Epithelial cell of esophagus (primary cell): ENCODE measurements at regions not wholly inside any gene's neighbourhood (a gene's known extent, or its start where the extent isn't known, plus 50 kb on each side); places are given as distances from the start of the nearest gene placed in this dataset.

Source experiments
- DNase-seq: peaks from one replicate; pipeline ENCODE4 v3.0.0; 2010; ENCODE audit warnings: low read depth
- H3K4me3 ChIP-seq: 2 replicates; pipeline ENCODE4 v1.5.1; 2011; ENCODE audit warnings: mild to moderate bottlenecking, low read length, control low read depth
- TF ChIP-seq, protein P1 (sequence below): IDR thresholded peaks from 2 replicates; pipeline ENCODE4 v1.5.1; 2011; ENCODE audit warnings: low read depth, mild to moderate bottlenecking, low read length, control low read depth, inconsistent platforms; ENCODE audit not compliant: insufficient read depth; ENCODE audit errors: missing control alignments

DNA sequence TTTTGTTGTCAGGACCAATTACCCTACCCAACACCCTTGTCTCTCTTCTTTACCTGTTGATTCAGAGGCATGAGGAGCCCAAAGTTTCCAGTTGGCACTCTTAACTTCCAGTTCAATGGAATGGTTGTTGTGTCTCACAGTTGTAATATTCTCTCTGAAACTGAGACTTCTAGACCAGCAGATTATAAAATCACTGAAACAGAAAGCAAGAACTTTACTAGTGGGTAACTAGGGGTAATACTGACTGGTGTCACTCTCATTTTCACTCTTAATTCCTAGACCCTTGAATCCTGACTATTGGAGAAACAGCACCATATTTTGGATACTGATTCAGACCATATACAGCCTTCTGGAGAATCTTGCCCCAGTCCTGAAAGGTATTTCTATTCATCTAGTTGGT is 140.2 kb upstream of the MMS22L start:
- no peak overlapping the region for H3K4me3 ChIP-seq
- TF ChIP-seq, protein P1, sequence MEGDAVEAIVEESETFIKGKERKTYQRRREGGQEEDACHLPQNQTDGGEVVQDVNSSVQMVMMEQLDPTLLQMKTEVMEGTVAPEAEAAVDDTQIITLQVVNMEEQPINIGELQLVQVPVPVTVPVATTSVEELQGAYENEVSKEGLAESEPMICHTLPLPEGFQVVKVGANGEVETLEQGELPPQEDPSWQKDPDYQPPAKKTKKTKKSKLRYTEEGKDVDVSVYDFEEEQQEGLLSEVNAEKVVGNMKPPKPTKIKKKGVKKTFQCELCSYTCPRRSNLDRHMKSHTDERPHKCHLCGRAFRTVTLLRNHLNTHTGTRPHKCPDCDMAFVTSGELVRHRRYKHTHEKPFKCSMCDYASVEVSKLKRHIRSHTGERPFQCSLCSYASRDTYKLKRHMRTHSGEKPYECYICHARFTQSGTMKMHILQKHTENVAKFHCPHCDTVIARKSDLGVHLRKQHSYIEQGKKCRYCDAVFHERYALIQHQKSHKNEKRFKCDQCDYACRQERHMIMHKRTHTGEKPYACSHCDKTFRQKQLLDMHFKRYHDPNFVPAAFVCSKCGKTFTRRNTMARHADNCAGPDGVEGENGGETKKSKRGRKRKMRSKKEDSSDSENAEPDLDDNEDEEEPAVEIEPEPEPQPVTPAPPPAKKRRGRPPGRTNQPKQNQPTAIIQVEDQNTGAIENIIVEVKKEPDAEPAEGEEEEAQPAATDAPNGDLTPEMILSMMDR, result no peak
- DNase-seq, result no peak

DNA sequence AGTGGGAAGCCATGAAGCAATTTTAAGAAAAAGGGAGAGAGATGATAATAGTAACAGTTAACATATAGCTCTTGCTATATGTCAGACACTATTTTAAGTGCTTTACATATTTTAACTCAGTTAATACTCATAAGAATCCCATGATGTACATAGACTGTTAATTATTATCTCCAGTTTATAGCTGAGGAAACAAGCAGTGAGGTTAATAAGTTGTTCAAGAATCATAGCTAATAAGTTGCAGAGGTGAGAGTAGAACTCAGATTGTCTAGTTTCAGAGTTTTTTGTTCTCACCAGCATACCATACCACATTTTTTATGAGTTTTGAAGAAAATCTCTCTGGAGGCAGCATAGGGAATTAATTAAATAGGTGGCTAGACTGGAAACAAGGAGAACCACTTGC is 144.6 kb upstream of the MMS22L start:
- TF ChIP-seq, protein P1, result no peak
- DNase-seq, result no peak
- no peak overlapping the region for H3K4me3 ChIP-seq

DNA sequence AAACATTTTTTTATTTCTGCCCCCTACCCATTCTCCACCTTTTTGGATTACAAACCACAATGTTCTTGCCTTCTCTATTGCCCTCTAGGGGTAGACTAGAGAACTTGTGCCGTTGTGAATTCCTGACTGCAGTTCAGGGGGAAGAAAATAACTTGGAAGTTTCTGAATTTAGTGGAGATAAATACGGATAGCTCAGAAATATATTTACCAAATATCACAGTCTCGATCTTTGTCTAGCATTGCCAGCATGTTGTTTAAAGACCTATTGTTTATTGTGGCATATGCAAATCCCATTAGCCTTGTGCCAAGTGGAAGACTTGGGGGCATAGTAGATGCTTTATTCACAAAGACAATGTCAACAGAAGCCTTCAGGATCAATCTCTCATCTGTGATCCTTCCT is 154.1 kb upstream of the MMS22L start:
- TF ChIP-seq, protein P1, result peak; percentile 90
- no peak overlapping the region for H3K4me3 ChIP-seq
- DNase-seq, result peak; percentile 26

DNA sequence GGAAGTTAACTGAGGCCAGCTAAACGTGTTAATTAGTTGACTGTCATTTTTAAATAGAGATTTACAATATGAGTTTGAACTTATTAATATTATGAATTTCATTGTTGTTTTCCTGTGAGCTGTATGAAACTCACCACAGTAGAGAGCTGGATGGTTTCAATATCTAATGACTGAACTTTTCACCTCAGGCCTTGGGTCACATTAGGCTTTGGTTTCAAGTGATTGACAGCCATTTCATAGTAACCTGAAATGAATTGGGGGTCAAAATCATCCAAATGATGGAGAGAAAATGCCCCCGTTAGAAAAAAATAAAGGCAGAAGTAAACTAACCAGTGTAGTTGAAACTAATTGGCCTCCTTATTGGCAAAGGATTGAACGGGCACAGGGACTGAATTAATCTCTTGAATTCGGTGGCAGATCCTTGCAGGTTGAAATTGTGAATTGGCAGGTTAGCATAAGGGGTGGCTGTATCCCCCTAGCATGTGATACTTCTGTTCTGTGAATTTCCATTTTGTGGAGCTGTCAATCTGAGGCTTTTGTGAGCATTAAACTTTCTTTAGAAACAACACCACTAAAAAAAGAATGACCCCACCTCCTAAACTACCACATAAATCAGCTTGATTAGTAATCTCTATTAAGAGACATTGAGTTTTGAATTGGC is 155.1 kb upstream of the MMS22L start:
- no peak overlapping the region for H3K4me3 ChIP-seq
- no peak for DNase-seq
- TF ChIP-seq, protein P1, result no peak

DNA sequence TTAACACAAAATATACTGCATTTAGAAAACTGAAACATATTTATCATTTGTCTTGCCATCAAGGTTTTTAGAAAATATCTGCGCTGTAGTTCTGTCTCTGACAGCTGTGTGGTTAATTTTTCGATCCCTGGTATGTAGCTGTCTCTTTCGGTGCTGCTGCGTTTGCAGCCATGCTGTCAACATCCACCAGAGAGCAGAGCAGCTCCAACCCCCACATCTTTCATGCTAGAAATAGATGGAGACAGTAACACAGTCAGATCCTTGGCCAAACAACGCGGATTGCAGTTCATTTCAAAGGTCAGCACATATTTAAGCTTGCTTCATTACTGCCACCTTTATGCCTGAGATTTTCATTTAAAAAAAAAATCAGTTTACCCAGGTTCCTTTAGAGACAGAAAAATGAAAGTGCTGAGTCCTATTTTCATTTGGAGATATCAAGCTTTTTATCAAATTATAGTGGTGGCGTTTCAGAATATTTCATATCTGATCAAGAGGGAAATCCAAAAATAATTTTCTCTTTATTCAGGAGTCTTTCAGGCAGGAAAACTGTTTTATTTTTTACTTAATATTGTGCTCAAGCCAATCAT is 157.7 kb upstream of the MMS22L start:
- no peak overlapping the region for H3K4me3 ChIP-seq
- TF ChIP-seq, protein P1, result peak; percentile 61
- DNase-seq, result peak; percentile 18

DNA sequence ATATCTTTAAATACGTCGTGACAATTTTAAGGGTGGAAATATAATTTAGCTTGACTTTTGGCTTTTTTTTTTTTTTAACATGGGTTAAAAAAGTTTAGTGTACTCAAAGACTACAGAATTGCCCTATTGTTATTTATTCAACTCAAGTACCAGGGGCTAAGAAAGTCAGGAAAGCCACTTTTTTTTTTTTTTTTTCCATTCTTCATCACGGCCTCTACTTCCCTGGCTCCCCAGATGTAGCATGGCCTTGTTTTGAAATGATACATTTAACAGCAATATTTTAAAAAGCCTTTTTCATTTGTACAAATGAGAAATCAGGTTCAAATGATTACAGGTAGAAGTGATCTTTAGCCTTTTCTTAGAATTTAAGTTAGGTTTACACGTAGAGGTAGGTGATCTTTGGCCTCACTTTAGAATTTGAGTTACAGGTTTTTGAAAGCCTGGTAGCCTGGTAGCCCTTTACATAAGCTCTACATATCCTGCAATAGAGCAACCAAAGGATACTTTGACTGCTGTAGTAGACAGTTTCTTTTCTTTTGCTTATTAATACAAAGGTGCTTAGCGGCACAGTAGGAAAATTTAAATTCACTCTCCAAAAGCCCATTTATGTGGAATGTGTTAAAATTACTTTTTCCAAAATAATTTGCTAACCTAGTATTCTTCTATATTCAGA is 160.5 kb upstream of the MMS22L start:
- no peak overlapping the region for H3K4me3 ChIP-seq
- no peak for DNase-seq
- TF ChIP-seq, protein P1, result no peak
